ENCODE measurements at regions not wholly inside any gene's neighbourhood (a gene's known extent, or its start where the extent isn't known, plus 50 kb on each side); places are given as distances from the start of the nearest gene placed in this dataset.
A peak's percentile ranks its signal among the peaks of the same experiment; 100 is the strongest.

DNA sequence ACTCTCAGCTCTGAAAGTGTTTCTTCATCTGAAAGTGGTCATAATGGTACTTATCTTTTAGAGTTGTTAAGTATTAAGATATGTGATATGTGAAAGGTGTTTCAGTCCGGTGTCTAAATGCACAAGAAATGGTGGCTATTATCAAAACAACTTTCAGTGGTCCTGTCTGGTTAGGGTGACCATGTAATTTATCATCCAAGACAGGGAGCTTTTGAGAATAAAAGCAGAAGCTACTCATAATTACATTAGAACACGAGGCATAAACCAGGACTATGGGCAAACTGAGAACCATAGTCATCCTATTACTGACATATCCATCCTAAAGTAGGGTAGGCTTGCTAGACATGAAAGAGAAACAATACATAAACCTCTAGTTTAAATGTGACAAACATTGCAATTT, 418.1 kb upstream of the SEMA6A start:
- 0 to 100% (median 43%) methylated on average over 1 to 2 of the region's 2 CpGs; no CpG with 5 or more reads in 2 of the 10 experiments for WGBS, 10 experiments
- no peak overlapping the region for H3K27ac ChIP-seq
- peaks cover 15 to 17% of the 10 kb centered on the region in 2 donors for H3K4me1 ChIP-seq (replicated peaks in 1 of 2)
- in situ Hi-C loops (cut with MboI; ENCODE audit: low pct_unique_long_range_greater_than_20kb in 2 of 9, low sequenced_read_pairs in 9 of 9, unreplicated experiment in 9 of 9), result no loop called here
- no peak for ATAC-seq (replicated peaks in 6 of 8)
- H3K4me3 ChIP-seq, result no peak overlapping the region

DNA sequence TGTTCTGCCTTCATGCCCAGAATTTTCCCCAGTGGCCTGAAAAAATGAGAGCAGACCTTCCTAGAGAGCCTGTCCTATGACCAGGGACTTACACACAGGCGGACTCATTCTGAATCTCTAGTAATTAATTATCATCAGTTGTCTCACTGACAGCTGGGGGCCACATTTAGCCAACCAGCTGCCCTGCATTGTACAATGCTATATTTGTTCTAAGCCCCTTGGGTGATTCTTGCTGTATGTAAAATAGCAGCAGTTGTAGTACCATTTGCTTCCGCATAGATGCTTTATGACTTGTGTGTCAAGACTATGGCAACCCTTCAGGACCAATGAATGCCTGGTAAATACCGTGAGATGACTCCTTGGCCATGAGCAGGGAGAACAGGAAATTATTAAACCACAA, 415.4 kb upstream of the SEMA6A start:
- 30 to 69% (median 60%) methylated on average over 1 to 3 of the region's 3 CpGs; no CpG with 5 or more reads in 3 of the 10 experiments for WGBS, 10 experiments
- H3K4me3 ChIP-seq, result no peak overlapping the region
- ATAC-seq (replicated peaks in 6 of 8), result peak in 5 of 8 experiments; percentile 92 to 100 (median 99)
- peaks cover 15 to 17% of the 10 kb centered on the region in 2 donors for H3K4me1 ChIP-seq (replicated peaks in 1 of 2)
- in situ Hi-C loops (cut with MboI; ENCODE audit: low pct_unique_long_range_greater_than_20kb in 2 of 9, low sequenced_read_pairs in 9 of 9, unreplicated experiment in 9 of 9), result no loop called here
- no peak overlapping the region for H3K27ac ChIP-seq

DNA sequence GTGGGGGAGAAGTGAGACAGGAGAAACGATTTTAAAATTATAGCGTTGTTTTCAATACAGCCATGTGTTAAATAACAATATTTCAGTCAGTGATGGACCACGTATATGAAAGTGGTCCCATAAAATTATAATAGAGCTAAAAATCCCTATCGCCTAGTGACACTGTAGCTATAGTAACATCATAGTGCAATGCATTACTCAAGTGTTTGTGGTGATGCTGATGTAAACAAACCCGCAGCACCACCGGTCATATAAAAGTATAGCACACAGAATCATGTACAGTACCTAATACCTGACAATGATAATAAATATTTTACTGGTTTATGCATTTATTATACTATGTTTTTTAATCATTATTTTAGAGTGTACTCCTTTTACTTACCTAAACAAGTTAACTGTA, 407.4 kb upstream of the SEMA6A start:
- H3K27ac ChIP-seq, result no peak overlapping the region
- 26 to 96% (median 83%) methylated on average over 2 to 6 of the region's 6 CpGs for WGBS, 10 experiments
- ATAC-seq (replicated peaks in 6 of 8), result peak in 2 of 8 experiments; percentile 45 to 62
- no peak overlapping the region for H3K4me3 ChIP-seq
- in situ Hi-C loops (cut with MboI; ENCODE audit: low pct_unique_long_range_greater_than_20kb in 2 of 9, low sequenced_read_pairs in 9 of 9, unreplicated experiment in 9 of 9), result no loop called here
- H3K4me1 ChIP-seq (replicated peaks in 1 of 2), result no peaks in the 10 kb centered on the region

DNA sequence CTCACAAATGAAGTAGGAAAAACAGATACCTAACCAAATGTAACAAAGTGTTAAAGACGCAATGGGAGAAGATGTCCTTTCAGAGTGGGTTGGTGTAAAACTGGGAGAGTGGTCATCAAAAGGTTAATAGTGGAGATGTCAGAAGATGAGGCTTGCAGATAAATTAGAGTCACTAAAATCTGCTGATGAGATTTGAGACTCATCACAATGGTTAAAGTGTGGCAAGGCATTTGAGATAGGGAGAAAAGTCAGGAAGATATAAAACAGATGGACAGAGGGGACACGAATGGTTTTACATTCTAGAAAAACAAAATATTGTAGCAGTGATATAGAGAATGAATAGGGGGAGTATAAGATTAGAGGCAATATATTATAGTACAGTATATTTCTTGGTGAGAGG, 406.0 kb upstream of the SEMA6A start:
- 0 to 100% (median 76%) methylated on average over 1 to 2 of the region's 2 CpGs for WGBS, 10 experiments
- Histone ChIP-seq H3K4me3 (no peak overlapping the region), H3K27ac (no peak overlapping the region), H3K4me1 (replicated peaks in 1 of 2) (no peaks in the 10 kb centered on the region)
- in situ Hi-C loops (cut with MboI; ENCODE audit: low pct_unique_long_range_greater_than_20kb in 2 of 9, low sequenced_read_pairs in 9 of 9, unreplicated experiment in 9 of 9), result no loop called here
- ATAC-seq (replicated peaks in 6 of 8), result no peak

DNA sequence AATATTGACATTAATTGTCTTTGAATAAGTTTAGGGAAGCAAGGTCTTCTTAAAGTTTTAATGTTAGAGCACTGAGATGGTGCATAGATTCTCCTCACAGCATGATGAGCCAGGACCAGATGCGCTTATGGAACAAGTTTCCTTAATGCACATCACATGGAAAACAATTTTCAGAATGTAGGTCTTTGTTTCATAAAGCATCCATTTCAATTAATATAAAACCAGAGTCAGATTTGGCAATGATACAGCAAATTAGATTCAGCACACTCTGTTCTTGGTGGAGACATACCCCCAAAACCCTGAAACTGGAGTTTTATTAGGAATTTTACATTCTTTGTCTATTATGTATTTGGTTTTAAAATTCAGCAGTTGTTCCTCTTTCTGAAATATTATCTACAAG, 402.1 kb upstream of the SEMA6A start:
- in situ Hi-C loops (cut with MboI; ENCODE audit: low pct_unique_long_range_greater_than_20kb in 2 of 9, low sequenced_read_pairs in 9 of 9, unreplicated experiment in 9 of 9), result no loop called here
- no peak overlapping the region for H3K27ac ChIP-seq
- H3K4me3 ChIP-seq, result no peak overlapping the region
- WGBS, 10 experiments, result 0 to 100% (median 78%) methylated on average over 1 of the region's 1 CpG; no CpG with 5 or more reads in 3 of the 10 experiments
- no peak for ATAC-seq (replicated peaks in 6 of 8)
- H3K4me1 ChIP-seq (replicated peaks in 1 of 2), result no peaks in the 10 kb centered on the region

DNA sequence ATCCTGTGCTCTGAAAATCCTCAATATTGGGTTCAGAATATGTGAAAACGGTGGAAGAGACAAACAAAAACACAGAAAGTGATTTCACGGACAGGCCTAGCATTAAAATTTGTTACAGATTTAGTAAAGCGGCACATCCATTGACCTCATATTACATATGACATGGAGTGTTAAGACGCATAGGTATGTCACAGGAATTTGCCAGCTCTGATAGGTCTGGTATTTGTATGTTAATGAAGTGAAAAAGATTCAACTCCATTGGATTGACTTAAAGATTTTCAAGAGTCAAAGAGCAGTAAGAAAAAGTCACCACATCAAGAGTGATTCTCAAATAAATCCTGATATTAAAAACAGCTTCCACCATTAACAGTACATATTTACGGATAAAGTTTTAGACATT, 396.5 kb upstream of the SEMA6A start:
- Histone ChIP-seq H3K4me1 (replicated peaks in 1 of 2) (no peaks in the 10 kb centered on the region), H3K27ac (no peak overlapping the region), H3K4me3 (no peak overlapping the region)
- whole genome bisulfite sequencing, 10 experiments, result 18 to 100% (median 95%) methylated on average over 1 to 5 of the region's 5 CpGs
- in situ Hi-C loops (cut with MboI; ENCODE audit: low pct_unique_long_range_greater_than_20kb in 2 of 9, low sequenced_read_pairs in 9 of 9, unreplicated experiment in 9 of 9), result no loop called here
- no peak for ATAC-seq (replicated peaks in 6 of 8)

DNA sequence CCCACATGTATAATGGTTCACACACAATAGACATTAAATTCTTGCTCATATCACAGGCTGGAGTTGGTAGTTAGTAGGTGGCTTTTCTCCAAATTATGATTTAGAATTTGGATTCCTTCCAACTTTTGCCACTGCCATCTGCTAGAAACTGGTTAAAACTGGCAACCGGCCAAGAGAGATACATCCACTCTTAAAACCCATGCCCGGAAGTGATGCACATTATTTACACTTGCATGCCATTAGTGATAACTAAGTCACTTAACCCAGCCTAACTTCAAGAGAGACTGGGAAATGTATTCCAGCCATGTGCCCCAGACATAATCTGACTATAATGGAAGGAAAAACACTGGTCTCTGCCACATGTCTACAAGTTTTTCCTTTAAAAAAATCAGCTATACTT, 395.7 kb upstream of the SEMA6A start:
- H3K4me3 ChIP-seq, result no peak overlapping the region
- H3K27ac ChIP-seq, result no peak overlapping the region
- H3K4me1 ChIP-seq (replicated peaks in 1 of 2), result no peaks in the 10 kb centered on the region
- ATAC-seq (replicated peaks in 6 of 8), result peak in 2 of 8 experiments; percentile 48 to 53
- in situ Hi-C loops (cut with MboI; ENCODE audit: low pct_unique_long_range_greater_than_20kb in 2 of 9, low sequenced_read_pairs in 9 of 9, unreplicated experiment in 9 of 9), result no loop called here
- WGBS, 10 experiments, result 0 to 90% (median 20%) methylated on average over 1 to 2 of the region's 2 CpGs; no CpG with 5 or more reads in 3 of the 10 experiments

DNA sequence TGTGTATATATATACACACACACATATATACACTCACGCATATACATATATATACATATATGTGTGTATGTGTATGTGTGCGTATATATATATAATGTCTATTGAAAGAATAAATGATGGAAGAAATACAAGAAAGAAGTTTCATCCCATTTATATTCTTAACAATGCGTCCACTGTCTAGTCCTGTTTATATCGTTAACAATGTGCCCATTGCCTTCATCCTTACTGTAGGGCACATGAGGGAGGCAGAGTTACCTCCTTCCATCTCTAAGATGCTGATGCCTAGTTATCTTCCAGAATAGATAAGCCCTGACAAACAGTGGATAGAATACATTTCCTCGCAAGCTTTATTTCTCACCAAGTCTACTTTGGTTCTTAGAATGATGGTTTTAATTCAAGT, 389.8 kb upstream of the SEMA6A start:
- no peak for ATAC-seq (replicated peaks in 6 of 8)
- Histone ChIP-seq H3K27ac (no peak overlapping the region), H3K4me1 (replicated peaks in 1 of 2) (no peaks in the 10 kb centered on the region), H3K4me3 (no peak overlapping the region)
- in situ Hi-C loops (cut with MboI; ENCODE audit: low pct_unique_long_range_greater_than_20kb in 2 of 9, low sequenced_read_pairs in 9 of 9, unreplicated experiment in 9 of 9), result no loop called here
- 15 to 100% (median 80%) methylated on average over 1 to 5 of the region's 5 CpGs; no CpG with 5 or more reads in 1 of the 10 experiments for WGBS, 10 experiments

DNA sequence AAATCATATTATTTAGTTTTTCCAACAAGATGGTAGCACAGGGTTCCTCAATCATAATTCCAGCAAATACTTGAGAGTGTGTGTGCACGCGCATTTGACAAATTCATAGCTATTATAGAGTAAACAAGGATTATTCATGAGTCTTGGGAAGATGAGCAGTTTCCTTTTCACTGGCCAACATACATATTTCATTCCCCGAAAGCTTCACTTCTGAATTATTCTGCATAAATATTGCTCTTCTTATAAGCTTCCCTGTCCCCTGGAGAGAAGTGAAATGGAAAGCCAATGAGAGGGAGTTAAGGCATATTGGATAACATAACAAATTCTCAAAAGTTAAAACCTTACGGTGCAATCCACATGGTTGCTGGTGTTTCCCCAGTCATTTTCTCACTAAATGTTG, 386.4 kb upstream of the SEMA6A start:
- Histone ChIP-seq H3K4me1 (replicated peaks in 1 of 2) (no peaks in the 10 kb centered on the region), H3K4me3 (no peak overlapping the region)
- in situ Hi-C loops (cut with MboI; ENCODE audit: low pct_unique_long_range_greater_than_20kb in 2 of 9, low sequenced_read_pairs in 9 of 9, unreplicated experiment in 9 of 9), result no loop called here

DNA sequence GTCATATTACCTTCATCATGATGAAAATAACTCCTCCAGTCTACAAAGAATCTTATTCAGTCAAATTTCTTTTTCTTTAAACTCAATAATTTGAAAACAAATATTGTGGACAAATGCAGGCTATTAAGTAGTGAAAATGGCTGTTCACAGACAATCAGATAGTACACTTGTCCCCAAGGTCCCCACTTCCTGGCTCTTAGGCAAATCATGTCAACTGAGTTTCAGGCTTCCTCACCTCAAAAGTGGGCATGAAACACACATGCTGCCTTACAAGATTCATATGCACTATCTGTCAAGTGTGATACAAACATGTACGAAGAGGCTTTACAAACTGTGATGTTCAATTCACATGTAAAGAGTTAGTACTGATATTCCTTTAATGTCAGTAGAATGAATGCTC, 385.2 kb upstream of the SEMA6A start:
- 0 to 80% (median 50%) methylated on average over 1 of the region's 1 CpG; no CpG with 5 or more reads in 5 of the 10 experiments for WGBS, 10 experiments
- no peaks in the 10 kb centered on the region for H3K4me1 ChIP-seq (replicated peaks in 1 of 2)
- in situ Hi-C loops (cut with MboI; ENCODE audit: low pct_unique_long_range_greater_than_20kb in 2 of 9, low sequenced_read_pairs in 9 of 9, unreplicated experiment in 9 of 9), result no loop called here
- no peak for ATAC-seq (replicated peaks in 6 of 8)
- H3K4me3 ChIP-seq, result no peak overlapping the region
- H3K27ac ChIP-seq, result no peak overlapping the region

More for the DNA sequence above, 386.4 kb upstream of the SEMA6A start:
- no peak overlapping the region for H3K27ac ChIP-seq
- ATAC-seq (replicated peaks in 6 of 8), result peak in 2 of 8 experiments; percentile 50 to 91
- 25 to 100% (median 91%) methylated on average over 1 to 4 of the region's 4 CpGs for WGBS, 10 experiments

DNA sequence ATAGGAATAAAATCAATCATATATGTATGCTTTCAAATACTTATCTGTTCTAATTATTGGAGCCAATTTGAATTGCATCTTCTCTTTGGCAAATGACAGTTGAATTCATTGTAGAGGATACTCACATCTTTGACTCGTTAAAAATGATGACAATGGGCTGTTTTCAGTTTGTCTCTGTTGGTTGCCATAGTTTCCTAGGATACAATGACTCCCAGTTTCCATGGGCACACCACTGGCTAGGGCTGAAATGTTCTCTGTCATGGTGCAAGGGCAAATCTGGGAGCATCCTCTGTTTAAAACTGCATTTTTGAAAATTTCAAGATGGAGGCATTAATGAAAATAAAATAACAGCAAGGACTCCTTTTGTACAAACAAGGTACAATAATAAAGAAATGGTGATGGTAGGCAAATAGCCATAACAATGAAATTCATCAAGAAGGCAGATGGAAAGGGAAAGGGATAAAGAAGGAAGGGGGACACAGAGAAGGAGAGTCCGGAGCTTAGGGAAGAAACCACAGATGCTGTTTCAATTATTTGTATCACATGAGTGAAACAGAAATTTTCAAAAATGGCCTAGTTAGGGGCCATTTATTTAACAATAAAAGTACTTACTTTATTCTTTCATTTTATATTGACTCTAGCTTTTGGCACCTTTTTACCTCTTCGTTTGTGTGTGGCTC, 378.8 kb upstream of the SEMA6A start:
- ATAC-seq (replicated peaks in 6 of 8), result peak in 5 of 8 experiments; percentile 63 to 99 (median 79)
- Histone ChIP-seq H3K4me1 (replicated peaks in 1 of 2) (peaks cover 16 to 17% of the 10 kb centered on the region in 2 donors), H3K4me3 (no peak overlapping the region), H3K27ac (peak overlapping the region; percentile 18 to 56)
- in situ Hi-C loops (cut with MboI; ENCODE audit: low pct_unique_long_range_greater_than_20kb in 2 of 9, low sequenced_read_pairs in 9 of 9, unreplicated experiment in 9 of 9), result no loop called here
- WGBS, 10 experiments, result 0 to 55% (median 28%) methylated on average over 1 to 3 of the region's 3 CpGs

DNA sequence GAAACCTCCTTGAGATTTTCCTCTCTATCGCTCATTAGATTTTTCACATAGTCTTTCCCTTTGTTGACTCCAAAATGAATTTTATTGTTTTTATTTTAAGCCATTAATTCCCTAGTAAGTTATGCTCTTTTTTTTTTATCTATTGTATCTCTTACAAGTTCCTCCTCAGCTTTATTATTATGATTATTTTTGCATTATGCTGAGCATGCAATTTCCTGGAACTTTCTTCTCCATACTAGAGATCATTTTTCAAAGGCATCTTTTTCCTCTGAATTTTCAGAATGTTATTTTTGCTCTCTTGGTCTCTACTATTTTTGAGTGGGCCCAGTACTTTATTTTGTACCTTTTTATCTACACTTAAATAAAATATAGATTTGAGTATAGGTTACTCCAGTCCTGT, 376.6 kb upstream of the SEMA6A start:
- H3K27ac ChIP-seq, result no peak overlapping the region
- no peak for ATAC-seq (replicated peaks in 6 of 8)
- in situ Hi-C loops (cut with MboI; ENCODE audit: low pct_unique_long_range_greater_than_20kb in 2 of 9, low sequenced_read_pairs in 9 of 9, unreplicated experiment in 9 of 9), result no loop called here
- H3K4me1 ChIP-seq (replicated peaks in 1 of 2), result peaks cover 16 to 17% of the 10 kb centered on the region in 2 donors
- no peak overlapping the region for H3K4me3 ChIP-seq
- whole genome bisulfite sequencing, 10 experiments, result 80 to 100% (median 95%) methylated on average over 1 of the region's 1 CpG

DNA sequence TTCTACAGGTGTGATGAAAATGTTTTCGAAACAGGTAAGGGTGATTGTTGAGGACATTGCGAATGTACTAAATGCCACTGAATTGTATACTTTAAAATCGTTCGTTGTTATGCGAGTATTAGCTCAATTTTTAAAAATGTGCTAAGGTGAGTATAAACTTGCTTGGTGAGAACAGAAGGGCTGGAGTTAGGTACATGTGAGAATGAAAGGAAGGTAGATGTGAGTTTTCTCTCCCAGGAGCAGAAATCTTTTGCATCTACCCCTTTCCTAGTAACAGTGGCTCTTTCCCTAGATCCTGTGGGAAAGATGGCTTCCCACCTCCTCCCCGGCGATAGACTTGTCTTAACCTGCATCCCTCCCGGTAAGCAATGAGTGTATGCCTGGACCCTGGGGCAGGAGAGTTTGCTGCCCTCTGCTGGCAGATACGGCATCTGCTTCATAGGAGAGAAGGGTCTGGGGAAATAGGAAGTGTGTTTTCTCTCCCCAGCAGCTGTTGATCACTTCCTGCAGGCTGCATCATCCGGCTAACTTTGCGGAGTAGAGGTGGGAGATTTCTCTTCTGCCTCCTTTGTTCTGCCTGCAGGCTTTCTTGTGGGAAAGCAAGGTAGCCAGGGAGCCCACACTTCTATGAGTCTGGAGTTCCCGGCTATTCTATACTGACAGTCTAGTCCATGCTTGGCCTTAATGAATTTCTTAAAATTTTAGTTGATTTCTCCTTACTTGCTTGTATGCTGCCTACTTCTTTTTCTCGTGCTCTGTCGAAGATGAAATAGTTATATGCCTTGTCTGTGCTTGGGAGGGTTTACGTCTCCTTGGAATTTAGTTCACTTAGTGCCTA, 373.3 kb upstream of the SEMA6A start:
- in situ Hi-C loops (cut with MboI; ENCODE audit: low pct_unique_long_range_greater_than_20kb in 2 of 9, low sequenced_read_pairs in 9 of 9, unreplicated experiment in 9 of 9), result no loop called here
- Histone ChIP-seq H3K4me3 (no peak overlapping the region), H3K27ac (no peak overlapping the region), H3K4me1 (replicated peaks in 1 of 2) (peaks cover 5 to 6% of the 10 kb centered on the region in 2 donors)
- WGBS, 10 experiments, result 49 to 100% (median 85%) methylated on average over 1 to 13 of the region's 15 CpGs
- ATAC-seq (replicated peaks in 6 of 8), result peak in 6 of 8 experiments; percentile 29 to 85 (median 46)

All from motor neuron (in vitro differentiated cells).